MM.1S (cell line): ENCODE measurements at regions not wholly inside any gene's neighbourhood (a gene's known extent, or its start where the extent isn't known, plus 50 kb on each side); places are given as distances from the start of the nearest gene placed in this dataset.

Experiments
- DNase-seq: peaks from one replicate; pipeline ENCODE4 v3.0.0-alpha.2; 2015
- H2AFZ ChIP-seq: fragments of 300-600 bp; sonication (generic); 2 replicates; pipeline ENCODE4 v1.6.0; 2016; ENCODE audit warnings: antibody characterized with exemption, low read length
- H3F3A ChIP-seq: fragments of 300-600 bp; sonication (generic); 2 replicates; pipeline ENCODE4 v1.6.1; 2016; ENCODE audit warnings: mild to moderate bottlenecking, antibody characterized with exemption, low read length, moderate library complexity, mixed read lengths; ENCODE audit not compliant: insufficient read depth
- H3K27ac ChIP-seq: fragments of 300-600 bp; sonication (generic); 2 replicates; pipeline ENCODE4 v1.5.1; 2016; ENCODE audit warnings: mild to moderate bottlenecking, low read length
- H3K27me3 ChIP-seq: fragments of 300-600 bp; sonication (generic); replicated peaks from 2 replicates; pipeline ENCODE4 v1.6.0; 2016; ENCODE audit warnings: low read length; ENCODE audit not compliant: insufficient read depth
- H3K36me3 ChIP-seq: fragments of 300-600 bp; sonication (generic); replicated peaks from 2 replicates; pipeline ENCODE4 v1.6.1; 2016; ENCODE audit warnings: mild to moderate bottlenecking, low read length, mixed read lengths; ENCODE audit not compliant: insufficient read depth
- H3K4me1 ChIP-seq: fragments of 300-600 bp; sonication (generic); 2 replicates; pipeline ENCODE4 v1.6.1; 2016; ENCODE audit warnings: low read length, mixed read lengths
- H3K4me2 ChIP-seq: fragments of 300-600 bp; sonication (generic); 2 replicates; pipeline ENCODE4 v1.6.0; 2016; ENCODE audit warnings: low read depth, low read length
- H3K4me3 ChIP-seq: fragments of 300-600 bp; sonication (generic); 2 replicates; pipeline ENCODE4 v1.5.1; 2016; ENCODE audit warnings: low read length, mixed read lengths
- H3K79me2 ChIP-seq: fragments of 300-600 bp; sonication (generic); 2 replicates; pipeline ENCODE4 v1.6.1; 2016; ENCODE audit warnings: mixed run types, low read length, mixed read lengths
- H3K9ac ChIP-seq: fragments of 300-600 bp; sonication (generic); 2 replicates; pipeline ENCODE4 v1.6.1; 2016; ENCODE audit warnings: low read length, mixed read lengths
- H3K9me2 ChIP-seq: fragments of 300-600 bp; sonication (generic); replicated peaks from 2 replicates; pipeline ENCODE4 v1.6.1; 2016; ENCODE audit warnings: mild to moderate bottlenecking, low read length, mixed read lengths; ENCODE audit not compliant: insufficient read depth
- H3K9me3 ChIP-seq: fragments of 300-600 bp; sonication (generic); replicated peaks from 2 replicates; pipeline ENCODE4 v1.6.1; 2016; ENCODE audit warnings: mild to moderate bottlenecking, low read length, mixed read lengths; ENCODE audit not compliant: insufficient read depth
- H4K20me1 ChIP-seq: fragments of 300-600 bp; sonication (generic); 2 replicates; pipeline ENCODE4 v1.6.1; 2016; ENCODE audit warnings: mild to moderate bottlenecking, low read length, moderate library complexity, mixed read lengths; ENCODE audit not compliant: insufficient read depth
- CTCF ChIP-seq: fragments of 300-600 bp; sonication (generic); IDR thresholded peaks from 2 replicates; pipeline ENCODE4 v1.5.1; 2016; ENCODE audit warnings: antibody characterized with exemption, low read length, mixed read lengths
- EZH2 ChIP-seq: fragments of 300-600 bp; sonication (generic); optimal IDR thresholded peaks from 2 replicates; pipeline ENCODE3; 2017; ENCODE audit warnings: low read depth, mild to moderate bottlenecking, antibody characterized with exemption, low read length, mixed read lengths
- EZH2phosphoT487 ChIP-seq: fragments of 300-600 bp; sonication (generic); IDR thresholded peaks from 2 replicates; pipeline ENCODE4 v1.6.1; 2018; ENCODE audit warnings: antibody characterized with exemption, low read length

- Histone ChIP-seq H3K4me3 (no peak overlapping the region), H3K9ac (no peak overlapping the region), H3K27me3 (no peaks in the 10 kb centered on the region; the same call in 1 of the 2 replicates), H3F3A (no peaks in the 10 kb centered on the region), H4K20me1 (no peaks in the 10 kb centered on the region), H3K4me2 (no peak overlapping the region), H2AFZ (no peak overlapping the region), H3K4me1 (no peaks in the 10 kb centered on the region), H3K79me2 (no peaks in the 10 kb centered on the region), H3K27ac (no peak overlapping the region), H3K9me3 (no peaks in the 10 kb centered on the region), H3K9me2 (no peaks in the 10 kb centered on the region), H3K36me3 (no peaks in the 10 kb centered on the region)
- no peak for DNase-seq
- no peak for TF ChIP-seq EZH2
- no peak for TF ChIP-seq EZH2phosphoT487
These were observed 224.0 kb upstream of the GMDS start for GRCh38 chr6:2469428-2469827.

DNA sequence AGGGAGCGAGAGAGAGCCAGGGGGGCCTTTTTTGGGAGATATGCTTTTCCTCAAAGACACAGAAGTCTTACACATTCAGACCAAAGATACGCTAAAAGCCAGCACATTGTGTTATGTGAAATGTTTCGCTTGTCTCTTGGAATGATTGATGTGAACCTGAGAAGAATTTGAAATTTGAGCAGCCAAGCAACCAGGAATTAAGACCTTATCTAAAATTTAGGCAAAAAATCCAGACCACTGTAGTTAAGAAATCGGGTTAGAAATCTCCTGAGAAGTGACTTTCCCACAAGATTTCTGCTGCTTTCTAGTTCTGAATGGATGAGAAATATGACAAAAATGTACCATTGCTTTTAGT, 223.2 kb upstream of the GMDS start:
- Histone ChIP-seq H3F3A (no peaks in the 10 kb centered on the region), H3K36me3 (no peaks in the 10 kb centered on the region), H3K4me2 (no peak overlapping the region), H3K27ac (no peak overlapping the region), H3K9me3 (no peaks in the 10 kb centered on the region), H3K9ac (no peak overlapping the region), H2AFZ (no peak overlapping the region), H3K4me1 (no peaks in the 10 kb centered on the region), H3K79me2 (no peaks in the 10 kb centered on the region), H4K20me1 (no peaks in the 10 kb centered on the region), H3K4me3 (no peak overlapping the region), H3K27me3 (no peaks in the 10 kb centered on the region; the same call in 1 of the 2 replicates), H3K9me2 (no peaks in the 10 kb centered on the region)
- TF ChIP-seq EZH2phosphoT487 (no peak), EZH2 (no peak), CTCF (no peak)
- no peak for DNase-seq

DNA sequence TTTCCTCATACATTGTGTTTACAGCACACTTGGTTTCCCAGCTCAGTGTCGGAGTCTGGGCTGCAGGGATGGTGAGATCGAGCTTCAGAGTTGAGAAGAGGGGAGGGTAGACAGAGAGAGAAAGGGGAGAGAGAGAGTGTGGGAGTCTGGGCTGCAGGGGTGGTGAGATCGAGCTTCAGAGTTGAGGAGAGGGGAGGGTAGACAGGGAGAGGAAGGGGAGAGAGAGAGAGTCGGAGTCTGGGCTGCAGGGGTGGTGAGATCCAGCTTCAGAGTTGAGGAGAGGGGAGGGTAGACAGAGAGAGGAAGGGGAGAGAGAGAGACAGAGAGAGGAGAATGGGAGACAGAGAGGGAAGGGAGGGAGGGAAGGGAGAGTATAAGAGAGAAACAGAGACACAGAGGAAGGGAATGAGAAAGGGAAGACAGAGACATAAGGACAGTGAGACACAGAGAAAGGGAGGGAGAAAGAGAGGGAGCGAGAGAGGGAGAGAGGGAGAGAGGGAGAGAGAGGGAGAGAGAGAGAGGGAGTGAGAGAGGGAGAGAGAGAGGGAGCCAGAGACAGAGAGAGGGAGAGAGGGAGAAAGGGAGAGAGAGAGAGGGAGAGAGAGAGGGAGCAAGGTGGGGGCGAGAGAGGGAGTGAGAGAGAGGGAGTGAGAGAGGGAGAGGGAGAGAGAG, 222.7 kb upstream of the GMDS start:
- no peaks in the 10 kb centered on the region for H3K79me2 ChIP-seq
- no peaks in the 10 kb centered on the region; the same call in 1 of the 2 replicates for H3K27me3 ChIP-seq
- no peaks in the 10 kb centered on the region for H3K9me2 ChIP-seq
- no peaks in the 10 kb centered on the region for H4K20me1 ChIP-seq
- H3K9ac ChIP-seq = no peak overlapping the region
- no peaks in the 10 kb centered on the region for H3K4me1 ChIP-seq
- no peak for DNase-seq
- H3K9me3 ChIP-seq = no peaks in the 10 kb centered on the region
- no peak overlapping the region for H3K27ac ChIP-seq
- TF ChIP-seq EZH2phosphoT487 = no peak
- TF ChIP-seq CTCF = no peak
- TF ChIP-seq EZH2 = no peak
- no peak overlapping the region for H3K4me3 ChIP-seq
- no peak overlapping the region for H3K4me2 ChIP-seq
- H3F3A ChIP-seq = no peaks in the 10 kb centered on the region
- no peak overlapping the region for H2AFZ ChIP-seq
- H3K36me3 ChIP-seq = no peaks in the 10 kb centered on the region

DNA sequence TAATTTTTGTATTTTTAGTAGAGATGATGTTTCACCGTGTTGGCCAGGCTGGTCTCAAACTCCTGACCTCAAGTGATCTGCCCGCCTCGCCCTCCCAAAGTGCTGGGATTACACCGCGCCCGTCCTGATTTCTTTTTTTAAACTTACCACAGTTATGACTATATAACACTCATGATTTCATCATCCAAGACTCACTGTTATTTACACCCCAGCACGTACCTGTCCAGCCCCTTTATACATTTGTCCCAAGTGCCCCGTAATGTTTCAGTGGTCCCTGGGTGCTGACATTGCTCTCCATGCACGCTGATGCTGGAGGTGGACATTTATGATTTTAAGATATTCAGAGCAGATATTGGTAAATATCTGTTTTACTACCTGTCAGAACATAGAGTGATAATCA, 219.9 kb upstream of the GMDS start:
- H3F3A ChIP-seq = no peaks in the 10 kb centered on the region
- H3K9me3 ChIP-seq = no peaks in the 10 kb centered on the region
- H3K36me3 ChIP-seq = no peaks in the 10 kb centered on the region
- no peaks in the 10 kb centered on the region for H4K20me1 ChIP-seq
- H3K27ac ChIP-seq = no peak overlapping the region
- H3K4me3 ChIP-seq = no peak overlapping the region
- H3K9ac ChIP-seq = no peak overlapping the region
- no peak overlapping the region for H2AFZ ChIP-seq
- H3K79me2 ChIP-seq = no peaks in the 10 kb centered on the region
- no peaks in the 10 kb centered on the region for H3K4me1 ChIP-seq
- H3K9me2 ChIP-seq = no peaks in the 10 kb centered on the region
- H3K27me3 ChIP-seq = no peaks in the 10 kb centered on the region; the same call in 1 of the 2 replicates
- no peak overlapping the region for H3K4me2 ChIP-seq
- TF ChIP-seq EZH2phosphoT487 (no peak), CTCF (no peak), EZH2 (no peak)
- no peak for DNase-seq
